H1 (cell line): ENCODE measurements at regions not wholly inside any gene's neighbourhood (a gene's known extent, or its start where the extent isn't known, plus 50 kb on each side); places are given as distances from the start of the nearest gene placed in this dataset.

Experiments
- CTCF ChIA-PET: fragments of 300-600 bp; sonication (Branson Sonifier 250); formaldehyde crosslinking; loops from one replicate; lab custom pipeline; 2021; ENCODE audit not compliant: partially characterized antibody; lab: Charles Lee
- POLR2A ChIA-PET: fragments of 300-600 bp; sonication (Branson Sonifier 250); formaldehyde crosslinking; loops from one replicate; lab custom pipeline; 2021; ENCODE audit warnings: inconsistent platforms; ENCODE audit not compliant: partially characterized antibody; lab: Charles Lee
- DNase-seq, 2 experiments: peaks; one replicate each; pipeline versions ENCODE4 v3.0.0 to v3.0.0-alpha.2; 2010 to 2022; ENCODE audit warnings: low spot score in 2 of 2, low read depth in 1 of 2, mixed read lengths in 1 of 2
- FAIRE-seq: peaks from 2 replicates; lab custom pipeline; 2011; peaks lifted over from hg19 to GRCh38; lab: Jason Lieb, UNC
- H2AFZ ChIP-seq: 2 replicates; pipeline ENCODE4 v1.8.1; 2012; ENCODE audit warnings: low read length, inconsistent platforms
- H2AK5ac ChIP-seq: 2 replicates; pipeline ENCODE4 v1.6.1; 2013; ENCODE audit warnings: low read depth, low read length
- H2BK120ac ChIP-seq: replicated peaks from 2 replicates; pipeline ENCODE3; 2013; ENCODE audit warnings: low read depth, low read length, inconsistent platforms
- H2BK12ac ChIP-seq: 2 replicates; pipeline ENCODE4 v1.6.1; 2013; ENCODE audit warnings: low read depth, low read length
- H2BK15ac ChIP-seq: 2 replicates; pipeline ENCODE4 v1.6.1; 2013; ENCODE audit warnings: low read length
- H2BK20ac ChIP-seq: 2 replicates; pipeline ENCODE4 v1.6.1; 2013; ENCODE audit warnings: low read length
- H2BK5ac ChIP-seq: 2 replicates; pipeline ENCODE4 v1.6.1; 2013; ENCODE audit warnings: low read depth, low read length
- H3K14ac ChIP-seq: 2 replicates; pipeline ENCODE4 v1.6.1; 2013; ENCODE audit warnings: inconsistent platforms; ENCODE audit not compliant: insufficient read length
- H3K18ac ChIP-seq: 2 replicates; pipeline ENCODE4 v1.6.1; 2013; ENCODE audit warnings: low read length; ENCODE audit errors: extremely low read depth
- H3K23ac ChIP-seq: 2 replicates; pipeline ENCODE4 v1.6.1; 2013; ENCODE audit warnings: inconsistent platforms; ENCODE audit not compliant: insufficient read length
- H3K23me2 ChIP-seq: 2 replicates; pipeline ENCODE4 v1.6.1; 2013; ENCODE audit warnings: low read depth, low read length
- H3K27ac ChIP-seq: 2 replicates; pipeline ENCODE4 v1.6.1; 2011; ENCODE audit warnings: low read depth, low read length, inconsistent platforms
- H3K27me3 ChIP-seq, 4 experiments: replicated peaks in 1 of 4; 1 replicate in 1 of 4; 2 replicates in 3 of 4; pipeline versions ENCODE4 v1.6.1 to v1.8.1; 2011 to 2013; ENCODE audit warnings: low read length in 3 of 4, mild to moderate bottlenecking in 3 of 4, inconsistent platforms in 2 of 4, mixed read lengths in 2 of 4, moderate library complexity in 1 of 4; ENCODE audit not compliant: control insufficient read depth in 3 of 4, insufficient read depth in 3 of 4; ENCODE audit errors: extremely low read depth in 1 of 4
- H3K36me3 ChIP-seq, 4 experiments: 2 replicates each; pipeline versions ENCODE4 v1.6.1 to v1.8.1; 2011 to 2013; ENCODE audit warnings: mild to moderate bottlenecking in 4 of 4, low read length in 3 of 4, moderate library complexity in 2 of 4, control low read depth in 1 of 4, inconsistent platforms in 1 of 4; ENCODE audit not compliant: insufficient read depth in 4 of 4, control insufficient read depth in 2 of 4
- H3K4ac ChIP-seq: replicated peaks from 2 replicates; pipeline ENCODE3; 2013; ENCODE audit warnings: low read length, low read depth, mixed read lengths, inconsistent platforms; ENCODE audit not compliant: insufficient read length
- H3K4me1 ChIP-seq, 4 experiments: replicated peaks in 1 of 4; 1 replicate in 1 of 4; 2 replicates in 3 of 4; pipeline versions ENCODE4 v1.6.1 to v1.8.1; 2011 to 2013; ENCODE audit warnings: low read length in 3 of 4, inconsistent platforms in 2 of 4, mixed read lengths in 1 of 4; ENCODE audit not compliant: insufficient read depth in 4 of 4, control insufficient read depth in 3 of 4
- H3K4me2 ChIP-seq, 2 experiments: 2 replicates each; pipeline versions ENCODE4 v1.6.1 to v1.8.1; 2011 to 2013; ENCODE audit warnings: low read depth in 2 of 2, low read length in 2 of 2, control low read depth in 1 of 2, inconsistent platforms in 1 of 2, mild to moderate bottlenecking in 1 of 2; ENCODE audit not compliant: insufficient read depth in 1 of 2
- H3K4me3 ChIP-seq, 4 experiments: fragments of 200-600, 300-600 bp in 1 of 4; sonication (generic), shearing (Covaris generic), sonication (Bioruptor Twin) in 1 of 4; 2 replicates each; pipeline versions ENCODE4 v1.5.1 to v1.8.1; 2011 to 2016; ENCODE audit warnings: low read length in 4 of 4, low read depth in 3 of 4, control low read depth in 2 of 4, inconsistent platforms in 2 of 4, mild to moderate bottlenecking in 2 of 4, mixed read lengths in 1 of 4, moderate library complexity in 1 of 4; ENCODE audit not compliant: insufficient read depth in 2 of 4; ENCODE audit errors: extremely low read depth in 1 of 4
- H3K56ac ChIP-seq: replicated peaks from 2 replicates; pipeline ENCODE3; 2013; ENCODE audit warnings: low read depth, mild to moderate bottlenecking, mixed read lengths, low read length, inconsistent platforms; ENCODE audit not compliant: insufficient read length
- H3K79me1 ChIP-seq: 2 replicates; pipeline ENCODE4 v1.6.1; 2013; ENCODE audit warnings: low read depth, low read length, control low read depth
- H3K79me2 ChIP-seq, 2 experiments: 2 replicates each; pipeline versions ENCODE4 v1.6.1 to v1.8.1; 2012 to 2013; ENCODE audit warnings: low read length in 2 of 2, mild to moderate bottlenecking in 2 of 2, inconsistent platforms in 1 of 2; ENCODE audit not compliant: insufficient read depth in 2 of 2, control insufficient read depth in 1 of 2
- H3K9ac ChIP-seq, 4 experiments: replicated peaks in 1 of 4; 1 replicate in 1 of 4; 2 replicates in 3 of 4; pipeline versions ENCODE4 v1.6.1 to v1.8.1; 2011 to 2013; ENCODE audit warnings: low read depth in 3 of 4, low read length in 3 of 4, control low read depth in 2 of 4, mild to moderate bottlenecking in 2 of 4, moderate library complexity in 2 of 4, inconsistent platforms in 1 of 4; ENCODE audit errors: extremely low read depth in 1 of 4
- H3K9me3 ChIP-seq, 2 experiments: 2 replicates each; pipeline versions ENCODE4 v1.6.1 to v1.8.1; 2012 to 2013; ENCODE audit warnings: mild to moderate bottlenecking in 2 of 2, moderate library complexity in 2 of 2, control low read depth in 1 of 2, inconsistent platforms in 1 of 2, low read depth in 1 of 2, low read length in 1 of 2, mixed read lengths in 1 of 2; ENCODE audit not compliant: insufficient read depth in 2 of 2
- H4K20me1 ChIP-seq, 2 experiments: replicated peaks in 1 of 2; 2 replicates each; pipeline versions ENCODE3 to v1.8.1; 2011 to 2013; ENCODE audit warnings: inconsistent platforms in 2 of 2, low read length in 2 of 2, mild to moderate bottlenecking in 1 of 2; ENCODE audit not compliant: insufficient read depth in 2 of 2, control insufficient read depth in 1 of 2
- H4K5ac ChIP-seq: 2 replicates; pipeline ENCODE4 v1.6.1; 2013; ENCODE audit warnings: low read length, low read depth, mixed read lengths, inconsistent platforms; ENCODE audit not compliant: insufficient read length
- H4K8ac ChIP-seq: 2 replicates; pipeline ENCODE4 v1.8.0; 2013; ENCODE audit warnings: mild to moderate bottlenecking, moderate library complexity, low read length, inconsistent platforms; ENCODE audit not compliant: insufficient read depth; ENCODE audit errors: extremely low read depth
- H4K91ac ChIP-seq: replicated peaks from 2 replicates; pipeline ENCODE3; 2013; ENCODE audit warnings: low read length, mixed read lengths, inconsistent platforms; ENCODE audit not compliant: insufficient read length
- SP4 ChIP-seq: IDR thresholded peaks from 2 replicates; pipeline ENCODE4 v1.6.1; 2012; ENCODE audit warnings: low read length, inconsistent platforms
- WGBS, 2 experiments: shearing (Covaris generic) in 1 of 2; methylation state at CpG; one replicate each; pipeline versions ENCODE4 v1.1.6 to v1.1.7; 2013 to 2015; ENCODE audit warnings: low lambda C conversion rate in 2 of 2, mixed read lengths in 2 of 2, inconsistent platforms in 1 of 2, low coverage in 1 of 2, missing lambda C conversion rate in 1 of 2; ENCODE audit not compliant: insufficient replicate concordance in 2 of 2, insufficient coverage in 1 of 2, insufficient read length in 1 of 2; ENCODE audit errors: extremely low coverage in 1 of 2, missing lambda C conversion rate in 1 of 2; 5-methylcytosine and 5-hydroxymethylcytosine counted together

- Histone ChIP-seq H4K91ac (no peak overlapping the region), H3K27me3 (no peaks in the 10 kb centered on the region), H2AFZ (no peak overlapping the region), H3K79me2 (no peaks in the 10 kb centered on the region), H3K18ac (no peak overlapping the region), H4K20me1 (no peaks in the 10 kb centered on the region), H3K9me3 (no peaks in the 10 kb centered on the region), H2AK5ac (no peak overlapping the region), H3K4ac (no peak overlapping the region), H3K4me1 (peaks cover 0 to 2% (median 1%) of the 10 kb centered on the region in 4 experiments; a peak in 3 of 7 replicates), H3K14ac (no peak overlapping the region), H2BK5ac (no peak overlapping the region), H4K8ac (no peak overlapping the region), H4K5ac (no peak overlapping the region), H3K4me3 (no peak overlapping the region), H3K23me2 (no peaks in the 10 kb centered on the region), H2BK120ac (no peak overlapping the region), H3K36me3 (no peaks in the 10 kb centered on the region), H3K9ac (no peak overlapping the region), H3K79me1 (no peaks in the 10 kb centered on the region), H3K56ac (no peak overlapping the region), H3K23ac (no peak overlapping the region), H2BK15ac (no peak overlapping the region), H2BK12ac (no peak overlapping the region), H3K27ac (no peak overlapping the region), H2BK20ac (no peak overlapping the region), H3K4me2 (no peak overlapping the region)
- DNase-seq (no peak), FAIRE-seq (no peak)
- no peak for TF ChIP-seq SP4
- CTCF ChIA-PET = interaction anchor here (0.9 to 3.0 kb wide), 6 partner anchors 11 to 302 kb away, joined by 3 to 9 read pairs (median 4); no protein-coding TSS in a partner anchor
- POLR2A ChIA-PET = interaction anchor here (0.9 to 8.7 kb wide), 8 partner anchors 13 to 56 kb away, joined by 3 to 56 read pairs (median 4); no protein-coding TSS in a partner anchor
- WGBS, 2 experiments = 92% methylated on average over 7 of the region's 7 CpGs; no CpG with 5 or more reads in 1 of the 2 experiments
Measured at GRCh38 chr6:37085198-37085597, 79.7 kb downstream of the FGD2 start.
